SH-SY5Y (cell line): ENCODE measurements at regions not wholly inside any gene's neighbourhood (a gene's known extent, or its start where the extent isn't known, plus 50 kb on each side); places are given as distances from the start of the nearest gene placed in this dataset.

Experiments
- GATA2 ChIP-seq: IDR thresholded peaks from 2 replicates; pipeline ENCODE4 v1.6.1; 2011; ENCODE audit warnings: mild to moderate bottlenecking, low read depth, low read length
- GATA3 ChIP-seq: IDR thresholded peaks from 2 replicates; pipeline ENCODE4 v1.6.1; 2011; ENCODE audit warnings: low read depth, mild to moderate bottlenecking, low read length, moderate library complexity

GRCh38 chr2:172261292-172261691 is 158.6 kb upstream of the DLX2 start:
- no peak for TF ChIP-seq GATA3
- TF ChIP-seq GATA2: no peak
